K562 (cell line): ENCODE measurements at regions not wholly inside any gene's neighbourhood (a gene's known extent, or its start where the extent isn't known, plus 50 kb on each side); places are given as distances from the start of the nearest gene placed in this dataset.

Experiments used
- ATAC-seq: fragments of 200-7000 bp; cut with Tn5 transposase; 3 replicates; pipeline ENCODE4 v1.9.1; 2020; ENCODE audit warnings: moderate library complexity
- BruUV-seq: library from RNA; stranded (reverse); fragments of 400-500 nt; replicated peaks from 2 replicates; lab custom pipeline; 2021; lab: Mats Ljungman, UMichigan
- CTCF ChIA-PET: fragments of 300-600 bp; formaldehyde crosslinking; extraction: SDS; loops from one replicate; lab custom pipeline; 2021; ENCODE audit warnings: low intra/inter-chr PET ratio; lab: Yijun Ruan, JAX
- POLR2A ChIA-PET: fragments of 300-600, 350-650 bp; sonication (Branson Sonifier 250); formaldehyde crosslinking; extraction: SDS; loops from one replicate; lab custom pipeline; 2021; ENCODE audit warnings: antibody characterized with exemption, inconsistent platforms; lab: Yijun Ruan, JAX
- DNase-seq, 4 experiments: peaks; one replicate each; pipeline versions ENCODE4 v3.0.0 to v3.0.0-alpha.2; 2011 to 2018; ENCODE audit warnings: low spot score in 3 of 4, mixed read lengths in 3 of 4; ENCODE audit errors: extremely low read depth in 1 of 4
- FAIRE-seq: peaks from 2 replicates; lab custom pipeline; 2011; peaks lifted over from hg19 to GRCh38; lab: Jason Lieb, UNC
- H2AFZ ChIP-seq: 2 replicates; pipeline ENCODE4 v1.6.0; 2011; ENCODE audit warnings: low read depth, low read length, control low read depth, inconsistent platforms
- H3K27ac ChIP-seq: fragments of 200-600 bp; 3 replicates; pipeline ENCODE4 v1.8.0; 2011; ENCODE audit warnings: low read depth, mild to moderate bottlenecking, control low read depth, inconsistent platforms, low read length, moderate library complexity, mixed read lengths; ENCODE audit errors: extremely low read depth
- H3K27me3 ChIP-seq, 2 experiments: fragments of 300-600 bp in 1 of 2; 2 replicates in 1 of 2; 3 replicates in 1 of 2; pipeline versions ENCODE4 v1.6.0 to v1.8.0; 2011; ENCODE audit warnings: inconsistent platforms in 2 of 2, low read length in 2 of 2, mild to moderate bottlenecking in 1 of 2, mixed read lengths in 1 of 2, moderate library complexity in 1 of 2; ENCODE audit not compliant: control insufficient read depth in 2 of 2, insufficient read depth in 2 of 2
- H3K36me3 ChIP-seq: fragments of 300-600 bp; 3 replicates; pipeline ENCODE4 v1.8.0; 2011; ENCODE audit warnings: mild to moderate bottlenecking, low read length, inconsistent platforms; ENCODE audit not compliant: control insufficient read depth, insufficient read depth
- H3K4me1 ChIP-seq, 2 experiments: fragments of 200-600 bp in 1 of 2; replicated peaks in 1 of 2; 2 replicates in 1 of 2; 3 replicates in 1 of 2; pipeline versions ENCODE4 v1.5.1 to v1.8.0; 2011; ENCODE audit warnings: inconsistent platforms in 2 of 2, low read length in 2 of 2, mild to moderate bottlenecking in 1 of 2, mixed read lengths in 1 of 2, moderate library complexity in 1 of 2; ENCODE audit not compliant: control insufficient read depth in 2 of 2, insufficient read depth in 2 of 2
- H3K4me2 ChIP-seq: 2 replicates; pipeline ENCODE4 v1.6.1; 2011; ENCODE audit warnings: low read length, control low read depth, inconsistent platforms, mixed read lengths; ENCODE audit not compliant: insufficient read depth
- H3K4me3 ChIP-seq: fragments of 200-600 bp; sonication (generic), shearing (Covaris generic); 2 replicates; pipeline ENCODE4 v1.5.1; 2016; ENCODE audit warnings: control low read depth, inconsistent platforms
- H3K79me2 ChIP-seq: fragments of 200-600 bp; 3 replicates; pipeline ENCODE4 v1.8.0; 2011; ENCODE audit warnings: low read length, inconsistent platforms; ENCODE audit not compliant: control insufficient read depth, insufficient read depth
- H3K9ac ChIP-seq, 2 experiments: 2 replicates each; pipeline versions ENCODE4 v1.6.0 to v1.6.1; 2011; ENCODE audit warnings: low read depth in 2 of 2, low read length in 2 of 2, control low read depth in 1 of 2, inconsistent platforms in 1 of 2, mild to moderate bottlenecking in 1 of 2, mixed read lengths in 1 of 2; ENCODE audit not compliant: insufficient read depth in 1 of 2
- H3K9me1 ChIP-seq: one replicate; pipeline ENCODE4 v1.6.0; 2011; ENCODE audit warnings: inconsistent platforms, mild to moderate bottlenecking, low read length, moderate library complexity; ENCODE audit not compliant: control insufficient read depth, insufficient read depth
- H3K9me3 ChIP-seq: replicated peaks from 2 replicates; pipeline ENCODE4 v1.5.1; 2011; ENCODE audit warnings: low read depth, low read length, inconsistent platforms; ENCODE audit not compliant: control insufficient read depth, insufficient read depth
- H4K20me1 ChIP-seq: replicated peaks from 2 replicates; pipeline ENCODE4 v1.6.1; 2011; ENCODE audit warnings: low read length, inconsistent platforms, mixed read lengths; ENCODE audit not compliant: control insufficient read depth, insufficient read depth
- CCAR2 ChIP-seq: fragments of 200-400 bp; formaldehyde crosslinking; IDR thresholded peaks from 2 replicates; pipeline ENCODE4 v1.6.1; 2017; ENCODE audit warnings: mild to moderate bottlenecking, low read depth, low read length
- ELF4 ChIP-seq: fragments of 450-650 bp; formaldehyde crosslinking; IDR thresholded peaks from 2 replicates; pipeline ENCODE4 v1.4.0; 2022; ENCODE audit warnings: missing genetic modification characterization
- FOXA1 ChIP-seq: fragments of 450-650 bp; IDR thresholded peaks from 2 replicates; pipeline ENCODE4 v1.6.1; 2016; ENCODE audit warnings: mild to moderate bottlenecking, borderline replicate concordance
- MTA2 ChIP-seq: fragments of 450-650 bp; IDR thresholded peaks from 2 replicates; pipeline ENCODE4 v1.6.1; 2016; ENCODE audit warnings: low read depth
- MYC ChIP-seq, 2 experiments: fragments of 250-450 bp in 1 of 2; sonication (Bioruptor Pico) in 1 of 2; IDR thresholded peaks; 2 replicates each; pipeline versions ENCODE4 v1.5.1 to v1.6.1; 2012 to 2021; ENCODE audit warnings: low read depth in 2 of 2, borderline replicate concordance in 1 of 2, improper control_type of control experiment in 1 of 2, low read length in 1 of 2, mild to moderate bottlenecking in 1 of 2, moderate library complexity in 1 of 2
- POLR2B ChIP-seq: fragments of 450-650 bp; IDR thresholded peaks from 2 replicates; pipeline ENCODE4 v1.6.1; 2018; ENCODE audit warnings: low read depth; ENCODE audit not compliant: partially characterized antibody
- POU5F1 ChIP-seq: fragments of 150-350 bp; IDR thresholded peaks from 2 replicates; pipeline ENCODE4 v1.6.1; 2014; ENCODE audit warnings: borderline replicate concordance, low read length, low read depth, mild to moderate bottlenecking; ENCODE audit not compliant: partially characterized antibody
- PPARD ChIP-seq: fragments of 250-450 bp; sonication (Bioruptor Pico); IDR thresholded peaks from 2 replicates; pipeline ENCODE4 v1.8.0; 2022; ENCODE audit warnings: inconsistent platforms, mild to moderate bottlenecking, moderate library complexity
- PRMT5 ChIP-seq: sonication (generic); formaldehyde crosslinking; IDR thresholded peaks from 2 replicates; pipeline ENCODE4 v1.5.0; 2020; ENCODE audit warnings: missing genetic modification reagents
- RFX7 ChIP-seq: fragments of 250-450 bp; sonication (Bioruptor Pico); IDR thresholded peaks from 2 replicates; pipeline ENCODE4 v1.5.1; 2021; ENCODE audit warnings: mild to moderate bottlenecking
- SIN3A ChIP-seq, 2 experiments: fragments of 150-350 bp in 1 of 2; IDR thresholded peaks; 2 replicates each; pipeline ENCODE4 v1.6.1; 2011 to 2016; ENCODE audit warnings: borderline replicate concordance in 2 of 2, low read depth in 2 of 2, low read length in 2 of 2, mild to moderate bottlenecking in 2 of 2, moderate library complexity in 2 of 2; ENCODE audit not compliant: control insufficient read depth in 1 of 2
- SLC30A9 ChIP-seq: fragments of 250-450 bp; sonication (Bioruptor Pico); IDR thresholded peaks from 2 replicates; pipeline ENCODE4 v1.8.0; 2022; ENCODE audit warnings: mild to moderate bottlenecking, moderate library complexity
- TRIM24 ChIP-seq, 2 experiments: fragments of 450-650 bp; IDR thresholded peaks; 2 replicates each; pipeline ENCODE4 v1.6.1; 2016
- ZC3H8 ChIP-seq: fragments of 450-650 bp; IDR thresholded peaks from 2 replicates; pipeline ENCODE4 v1.6.1; 2017
- ZNF444 ChIP-seq: fragments of 250-450 bp; sonication (Bioruptor Pico); IDR thresholded peaks from 2 replicates; pipeline ENCODE4 v1.4.0; 2020; ENCODE audit warnings: mild to moderate bottlenecking, moderate library complexity
- ZNF561 ChIP-seq: fragments of 450-650 bp; formaldehyde crosslinking; conservative IDR thresholded peaks from 2 replicates; pipeline ENCODE4 v1.4.0; 2020; ENCODE audit warnings: mild to moderate bottlenecking, moderate library complexity
- ZNF639 ChIP-seq, 2 experiments: fragments of 200-800 bp in 1 of 2; sonication (Bioruptor generic) in 1 of 2; sonication (generic) in 1 of 2; formaldehyde crosslinking in 1 of 2; IDR thresholded peaks in 1 of 2; conservative IDR thresholded peaks in 1 of 2; 2 replicates each; pipeline versions ENCODE4 v1.5.0 to v1.6.1; 2016 to 2020; ENCODE audit warnings: missing compliant biosample characterization in 1 of 2, missing genetic modification characterization in 1 of 2, missing genetic modification reagents in 1 of 2
- ZZZ3 ChIP-seq: fragments of 450-650 bp; IDR thresholded peaks from 2 replicates; pipeline ENCODE4 v1.6.1; 2016; ENCODE audit warnings: antibody characterized with exemption, mild to moderate bottlenecking, moderate library complexity
- WGBS: fragments of 100-300 bp; shearing (Covaris generic); methylation state at CpG from one replicate; pipeline ENCODE4 v1.1.6; 2016; ENCODE audit warnings: low coverage, mixed read lengths; ENCODE audit not compliant: insufficient coverage; ENCODE audit errors: missing lambda C conversion rate; 5-methylcytosine and 5-hydroxymethylcytosine counted together
- in situ Hi-C: fragments of 300-500 bp; cut with MboI; formaldehyde crosslinking; loops from 4 replicates; pipeline ENCODE4 v1.15.0; 2018; ENCODE audit warnings: inconsistent platforms, mixed read lengths
- intact Hi-C: fragments of 100-400 bp; cut with micrococcal nuclease; formaldehyde crosslinking; loops from 2 replicates; pipeline ENCODE4 v1.14.2; 2022
- TF ChIP-seq, protein P1 (sequence below): fragments of 450-650 bp; IDR thresholded peaks from 2 replicates; pipeline ENCODE4 v1.6.1; 2014; ENCODE audit warnings: low read depth, mild to moderate bottlenecking, moderate library complexity, borderline replicate concordance

GRCh38 chr20:57840504-57841296 lies 130.9 kb upstream of the PMEPA1 start:
- CTCF ChIA-PET: no interaction called here
- in situ Hi-C loops: no loop called here

More at GRCh38 chr20:57840504-57841296, 130.9 kb upstream of the PMEPA1 start:
- Histone ChIP-seq H3K4me3 (no peak overlapping the region), H3K9me1 (no peaks in the 10 kb centered on the region), H3K4me2 (no peak overlapping the region), H3K4me1 (no peaks in the 10 kb centered on the region), H3K79me2 (no peaks in the 10 kb centered on the region), H3K9me3 (no peaks in the 10 kb centered on the region), H3K36me3 (no peaks in the 10 kb centered on the region), H3K9ac (no peak overlapping the region), H4K20me1 (0 out of 2 replicates have a peak, but pooled peaks cover 5% of the 10 kb centered on the region)
- ATAC-seq: no peak
- no TSS peak for BruUV-seq
- no peak for DNase-seq
- intact Hi-C loops: loop anchor here (10.0 kb wide), 1 partner anchor 186 kb away; no protein-coding TSS in a partner anchor
- under 1% methylated on average over 19 of the region's 19 CpGs for WGBS
- no peak for TF ChIP-seq ZC3H8
- no peak for TF ChIP-seq SLC30A9 (CRISPR knock-in tag)
- no peak for TF ChIP-seq ZNF639 (CRISPR knock-in tag; conservative IDR thresholded peaks at IDR 0.05 in 1 of 2, IDR thresholded peaks at IDR 0.05 in 1 of 2)
- no peak for TF ChIP-seq ZNF561
- no peak for TF ChIP-seq POLR2B
- TF ChIP-seq, protein P1, sequence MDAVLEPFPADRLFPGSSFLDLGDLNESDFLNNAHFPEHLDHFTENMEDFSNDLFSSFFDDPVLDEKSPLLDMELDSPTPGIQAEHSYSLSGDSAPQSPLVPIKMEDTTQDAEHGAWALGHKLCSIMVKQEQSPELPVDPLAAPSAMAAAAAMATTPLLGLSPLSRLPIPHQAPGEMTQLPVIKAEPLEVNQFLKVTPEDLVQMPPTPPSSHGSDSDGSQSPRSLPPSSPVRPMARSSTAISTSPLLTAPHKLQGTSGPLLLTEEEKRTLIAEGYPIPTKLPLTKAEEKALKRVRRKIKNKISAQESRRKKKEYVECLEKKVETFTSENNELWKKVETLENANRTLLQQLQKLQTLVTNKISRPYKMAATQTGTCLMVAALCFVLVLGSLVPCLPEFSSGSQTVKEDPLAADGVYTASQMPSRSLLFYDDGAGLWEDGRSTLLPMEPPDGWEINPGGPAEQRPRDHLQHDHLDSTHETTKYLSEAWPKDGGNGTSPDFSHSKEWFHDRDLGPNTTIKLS: no peak
- no peak for TF ChIP-seq TRIM24 (IDR thresholded peaks at IDR 0.05)
- no peak for TF ChIP-seq ELF4 (CRISPR knock-in tag)
- no peak for TF ChIP-seq FOXA1
- TF ChIP-seq ZNF444 (CRISPR knock-in tag): no peak
- TF ChIP-seq MYC (IDR thresholded peaks at IDR 0.05; ENCODE audit: low read depth, low read length): no peak
- TF ChIP-seq MYC (CRISPR knock-in tag; IDR thresholded peaks at IDR 0.05; ENCODE audit: borderline replicate concordance, low read depth): no peak
- no peak for TF ChIP-seq CCAR2
- no peak for TF ChIP-seq POU5F1
- no peak for TF ChIP-seq ZZZ3
- no peak for TF ChIP-seq RFX7 (CRISPR knock-in tag)
- TF ChIP-seq PPARD: no peak
- no peak for TF ChIP-seq PRMT5
- TF ChIP-seq MTA2: no peak
- TF ChIP-seq SIN3A (IDR thresholded peaks at IDR 0.05; ENCODE audit: borderline replicate concordance in 2 of 2, control insufficient read depth in 1 of 2, low read depth in 2 of 2, low read length in 2 of 2): no peak
- TF ChIP-seq, all 486 proteins: peak for 0
- no peak for FAIRE-seq
- Histone ChIP-seq H2AFZ (no peak overlapping the region), H3K27me3 (peaks cover 41 to 60% of the 10 kb centered on the region in 2 experiments), H3K27ac (no peak overlapping the region)
- POLR2A ChIA-PET: interaction anchor here (1.2 kb wide), 1 partner anchor 12 kb away, joined by 4 read pairs; no protein-coding TSS in a partner anchor
